Upper lobe of left lung (tissue), 6 donors: ENCODE measurements at regions not wholly inside any gene's neighbourhood (a gene's known extent, or its start where the extent isn't known, plus 50 kb on each side); places are given as distances from the start of the nearest gene placed in this dataset.

Experiments used
- ATAC-seq, 2 donors: fragments of 200-7000 bp; cut with Tn5 transposase; one replicate each; pipeline ENCODE4 v1.9.1; 2022; ENCODE audit warnings: mild to moderate bottlenecking in 2 of 2, moderate library complexity in 2 of 2; ENCODE audit not compliant: low FRiP score in 2 of 2
- DNase-seq, 2 donors: peaks; one replicate each; pipeline ENCODE4 v3.0.0-alpha.2; 2019 to 2020
- H3K27ac ChIP-seq, 4 donors: fragments of 200-600 bp; sonication (generic); one replicate each; pipeline ENCODE4 v1.5.1; 2016 to 2019
- H3K27me3 ChIP-seq, 4 donors: fragments of 200-600 bp; sonication (generic); one replicate each; pipeline ENCODE4 v1.5.1; 2017 to 2019
- H3K36me3 ChIP-seq, 4 donors: fragments of 200-600 bp; sonication (generic); one replicate each; pipeline ENCODE4 v1.5.1; 2016 to 2019
- H3K4me1 ChIP-seq, 4 donors: fragments of 200-600 bp; sonication (generic); one replicate each; pipeline ENCODE4 v1.5.1; 2018 to 2019
- H3K4me3 ChIP-seq, 4 donors: fragments of 200-600 bp; sonication (generic); one replicate each; pipeline ENCODE4 v1.5.1; 2017 to 2019; ENCODE audit warnings: mild to moderate bottlenecking in 2 of 4, moderate library complexity in 1 of 4
- H3K9me3 ChIP-seq, 4 donors: fragments of 200-600 bp; sonication (generic); one replicate each; pipeline ENCODE4 v1.5.1; 2018 to 2019
- CTCF ChIP-seq, 6 experiments: fragments of 450-650 bp in 4 of 6; fragments of 200-600 bp in 2 of 6; sonication (generic) in 2 of 6; IDR thresholded peaks; one replicate each; pipeline ENCODE4 v1.5.1; 2016 to 2019; ENCODE audit warnings: antibody characterized with exemption in 6 of 6
- EP300 ChIP-seq, 4 donors: sonication (generic); formaldehyde crosslinking; IDR thresholded peaks; one replicate each; pipeline ENCODE4 v1.5.1; 2017; ENCODE audit warnings: antibody characterized with exemption in 4 of 4, control low read depth in 2 of 4
- POLR2A ChIP-seq, 4 donors: fragments of 450-650 bp; IDR thresholded peaks; one replicate each; pipeline ENCODE4 v1.5.1; 2016 to 2017; ENCODE audit warnings: antibody characterized with exemption in 4 of 4, mild to moderate bottlenecking in 2 of 4
- POLR2AphosphoS5 ChIP-seq, 2 donors: sonication (generic); formaldehyde crosslinking; IDR thresholded peaks; one replicate each; pipeline ENCODE4 v1.5.1; 2017; ENCODE audit warnings: antibody characterized with exemption in 2 of 2
- WGBS, 2 donors: methylation state at CpG; one replicate each; pipeline ENCODE4 v1.1.5; 2017 to 2018; 5-methylcytosine and 5-hydroxymethylcytosine counted together
- donor health status: DM: no; HTN: no; CAD: no; lungs with moderate emphysema.
- donor health status: DM: no; HTN: yes; CAD: no; lungs with severe emphysema.

- no peaks in the 10 kb centered on the region for H3K9me3 ChIP-seq
- 66 to 85% methylated on average over 3 of the region's 3 CpGs for WGBS, 2 donors
- DNase-seq, result no peak
- TF ChIP-seq POLR2A (IDR thresholded peaks at IDR 0.05), result no peak
- no peak for TF ChIP-seq POLR2AphosphoS5 (IDR thresholded peaks at IDR 0.05)
- TF ChIP-seq CTCF (IDR thresholded peaks at IDR 0.05), result no peak
- no peak for TF ChIP-seq EP300 (IDR thresholded peaks at IDR 0.05)
- no peaks in the 10 kb centered on the region for H3K36me3 ChIP-seq
- H3K27me3 ChIP-seq, result no peaks in the 10 kb centered on the region
- no peak overlapping the region for H3K27ac ChIP-seq
- no peak overlapping the region for H3K4me3 ChIP-seq
- no peak for ATAC-seq
- H3K4me1 ChIP-seq, result no peaks in the 10 kb centered on the region
Measured at GRCh38 chr3:55178336-55178735, 250.5 kb upstream of the LRTM1 start.

GRCh38 chr3:55177749-55178148, 249.9 kb upstream of the LRTM1 start:
- ATAC-seq (no peak), DNase-seq (no peak)
- Histone ChIP-seq H3K27me3 (no peaks in the 10 kb centered on the region), H3K4me1 (no peaks in the 10 kb centered on the region), H3K27ac (no peak overlapping the region), H3K4me3 (no peak overlapping the region), H3K36me3 (no peaks in the 10 kb centered on the region), H3K9me3 (no peaks in the 10 kb centered on the region)
- WGBS, 2 donors, result 61 to 62% methylated on average over 6 of the region's 6 CpGs
- TF ChIP-seq POLR2AphosphoS5 (IDR thresholded peaks at IDR 0.05), result no peak
- no peak for TF ChIP-seq EP300 (IDR thresholded peaks at IDR 0.05)
- TF ChIP-seq POLR2A (IDR thresholded peaks at IDR 0.05), result no peak
- no peak for TF ChIP-seq CTCF (IDR thresholded peaks at IDR 0.05)

GRCh38 chr3:55175423-55175822, 247.6 kb upstream of the LRTM1 start:
- Histone ChIP-seq H3K27ac (no peak overlapping the region), H3K27me3 (no peaks in the 10 kb centered on the region), H3K36me3 (no peaks in the 10 kb centered on the region), H3K9me3 (no peaks in the 10 kb centered on the region), H3K4me3 (no peak overlapping the region), H3K4me1 (no peaks in the 10 kb centered on the region)
- DNase-seq (no peak), ATAC-seq (no peak)
- no peak for TF ChIP-seq EP300 (IDR thresholded peaks at IDR 0.05)
- no peak for TF ChIP-seq POLR2A (IDR thresholded peaks at IDR 0.05)
- no peak for TF ChIP-seq POLR2AphosphoS5 (IDR thresholded peaks at IDR 0.05)
- no peak for TF ChIP-seq CTCF (IDR thresholded peaks at IDR 0.05)
- WGBS, 2 donors, result 79 to 86% methylated on average over 2 of the region's 2 CpGs

GRCh38 chr3:55174747-55175146, 246.9 kb upstream of the LRTM1 start:
- no peak overlapping the region for H3K4me3 ChIP-seq
- 86 to 88% methylated on average over 4 of the region's 4 CpGs for WGBS, 2 donors
- H3K27me3 ChIP-seq, result no peaks in the 10 kb centered on the region
- DNase-seq (no peak), ATAC-seq (no peak)
- H3K36me3 ChIP-seq, result no peaks in the 10 kb centered on the region
- TF ChIP-seq CTCF (IDR thresholded peaks at IDR 0.05) (no peak), EP300 (IDR thresholded peaks at IDR 0.05) (no peak), POLR2A (IDR thresholded peaks at IDR 0.05) (no peak), POLR2AphosphoS5 (IDR thresholded peaks at IDR 0.05) (no peak)
- H3K27ac ChIP-seq, result no peak overlapping the region
- no peaks in the 10 kb centered on the region for H3K4me1 ChIP-seq
- no peaks in the 10 kb centered on the region for H3K9me3 ChIP-seq

GRCh38 chr3:55173504-55173903, 245.6 kb upstream of the LRTM1 start:
- Histone ChIP-seq H3K4me1 (no peaks in the 10 kb centered on the region), H3K36me3 (no peaks in the 10 kb centered on the region), H3K27me3 (no peaks in the 10 kb centered on the region), H3K4me3 (no peak overlapping the region), H3K9me3 (no peaks in the 10 kb centered on the region), H3K27ac (no peak overlapping the region)
- TF ChIP-seq POLR2A (IDR thresholded peaks at IDR 0.05) (no peak), CTCF (IDR thresholded peaks at IDR 0.05) (no peak), EP300 (IDR thresholded peaks at IDR 0.05) (no peak), POLR2AphosphoS5 (IDR thresholded peaks at IDR 0.05) (no peak)
- ATAC-seq (no peak), DNase-seq (no peak)
- 60 to 73% methylated on average over 1 of the region's 1 CpG for WGBS, 2 donors
